KMS-11 (cell line): ENCODE measurements at regions not wholly inside any gene's neighbourhood (a gene's known extent, or its start where the extent isn't known, plus 50 kb on each side); places are given as distances from the start of the nearest gene placed in this dataset.

ENCODE experiments used
- H2AFZ ChIP-seq: fragments of 200-600 bp; sonication (generic); 2 replicates; pipeline ENCODE4 v1.6.1; 2016; ENCODE audit warnings: antibody characterized with exemption, mixed run types, low read depth
- H3K27ac ChIP-seq: fragments of 200-600 bp; sonication (generic); 2 replicates; pipeline ENCODE4 v1.6.1; 2016; ENCODE audit warnings: mild to moderate bottlenecking, mixed run types
- H3K27me3 ChIP-seq: fragments of 200-600 bp; sonication (generic); 2 replicates; pipeline ENCODE4 v1.6.1; 2017; ENCODE audit warnings: mild to moderate bottlenecking, low read depth, mixed run types, moderate library complexity; ENCODE audit not compliant: insufficient read depth
- H3K36me3 ChIP-seq: fragments of 200-600 bp; sonication (generic); 2 replicates; pipeline ENCODE4 v1.6.1; 2017; ENCODE audit warnings: mild to moderate bottlenecking, mixed run types; ENCODE audit not compliant: insufficient read depth
- H3K4me1 ChIP-seq: fragments of 200-600 bp; sonication (generic); 2 replicates; pipeline ENCODE4 v1.6.1; 2016; ENCODE audit warnings: mild to moderate bottlenecking, low read depth, mixed run types; ENCODE audit not compliant: poor library complexity, severe bottlenecking
- H3K4me2 ChIP-seq: fragments of 200-600 bp; sonication (generic); 2 replicates; pipeline ENCODE4 v1.7.0; 2016; ENCODE audit warnings: mild to moderate bottlenecking, mixed run types
- H3K4me3 ChIP-seq: fragments of 200-600 bp; sonication (generic); IDR thresholded peaks from 2 replicates; pipeline ENCODE4 v1.6.1; 2017; ENCODE audit warnings: low read depth, low read length, mixed read lengths; ENCODE audit not compliant: insufficient read depth
- H3K79me2 ChIP-seq: fragments of 200-600 bp; sonication (generic); 2 replicates; pipeline ENCODE4 v1.6.1; 2016; ENCODE audit warnings: low read depth, mixed run types; ENCODE audit not compliant: insufficient read depth
- H3K9ac ChIP-seq: fragments of 200-600 bp; sonication (generic); 2 replicates; pipeline ENCODE4 v1.6.1; 2016; ENCODE audit warnings: mild to moderate bottlenecking, mixed run types
- H4K20me1 ChIP-seq: fragments of 200-600 bp; sonication (generic); 2 replicates; pipeline ENCODE4 v1.6.1; 2016; ENCODE audit warnings: mild to moderate bottlenecking, mixed run types; ENCODE audit not compliant: insufficient read depth
- CTCF ChIP-seq: fragments of 200-600 bp; sonication (generic); conservative IDR thresholded peaks from 2 replicates; pipeline ENCODE4 v1.6.1; 2017; ENCODE audit warnings: low read depth, mild to moderate bottlenecking, antibody characterized with exemption, low read length, moderate library complexity, mixed read lengths

DNA sequence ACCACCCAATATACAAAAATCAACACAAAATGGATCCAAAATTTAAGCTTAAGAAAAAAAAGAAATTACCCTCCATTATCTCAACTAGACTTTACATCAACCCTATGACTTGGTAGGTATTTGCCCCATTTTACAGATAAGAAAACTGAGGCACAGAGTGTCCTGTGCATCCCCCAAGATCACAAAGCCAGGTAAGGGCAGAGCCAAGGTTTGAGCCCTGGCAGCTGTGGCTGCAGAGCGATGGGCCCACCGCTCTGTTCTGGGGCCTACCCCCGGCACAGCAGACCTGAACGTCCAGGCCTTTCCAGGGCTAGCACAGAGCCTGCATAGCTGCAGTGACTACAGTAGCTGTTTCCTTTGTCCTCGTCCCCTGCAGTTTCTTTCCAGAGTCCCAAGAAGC is 417.6 kb downstream of the SOX9 start:
- H2AFZ ChIP-seq = no peak overlapping the region
- H4K20me1 ChIP-seq = no peaks in the 10 kb centered on the region
- no peak for TF ChIP-seq CTCF
- H3K79me2 ChIP-seq = peaks cover 41% of the 10 kb centered on the region
- peaks cover 9% of the 10 kb centered on the region for H3K4me1 ChIP-seq
- H3K9ac ChIP-seq = no peak overlapping the region
- H3K36me3 ChIP-seq = no peaks in the 10 kb centered on the region
- H3K27me3 ChIP-seq = no peaks in the 10 kb centered on the region
- no peak overlapping the region for H3K4me2 ChIP-seq
- no peak overlapping the region for H3K4me3 ChIP-seq
- H3K27ac ChIP-seq = no peak overlapping the region

DNA sequence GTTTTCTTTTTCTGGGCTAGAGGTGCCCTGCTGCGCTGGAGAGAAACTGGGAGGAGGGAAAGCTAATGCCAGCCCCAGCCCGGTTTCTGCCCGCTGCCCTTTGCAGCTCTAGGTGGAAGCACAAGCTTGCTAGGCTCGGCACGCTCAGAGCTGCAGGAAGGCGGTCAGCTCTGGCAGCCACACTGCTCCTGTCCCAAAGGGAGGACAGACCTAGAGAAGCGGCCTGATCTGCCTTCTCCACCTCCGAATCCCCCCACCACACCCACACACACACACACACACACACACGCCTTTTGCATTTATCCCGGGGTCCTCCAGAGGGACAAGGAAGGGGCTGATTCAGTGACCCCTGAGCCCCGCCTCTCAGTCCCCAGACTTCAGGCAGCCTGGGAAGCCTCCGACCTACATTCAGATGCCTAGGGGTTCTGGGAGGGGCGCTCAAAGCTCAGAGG is 418.1 kb downstream of the SOX9 start:
- no peaks in the 10 kb centered on the region for H3K36me3 ChIP-seq
- no peak for TF ChIP-seq CTCF
- no peaks in the 10 kb centered on the region for H3K27me3 ChIP-seq
- no peak overlapping the region for H2AFZ ChIP-seq
- H3K27ac ChIP-seq = no peak overlapping the region
- peaks cover 38% of the 10 kb centered on the region for H3K79me2 ChIP-seq
- no peak overlapping the region for H3K4me2 ChIP-seq
- no peak overlapping the region for H3K4me3 ChIP-seq
- peaks cover 9% of the 10 kb centered on the region for H3K4me1 ChIP-seq
- no peaks in the 10 kb centered on the region for H4K20me1 ChIP-seq
- no peak overlapping the region for H3K9ac ChIP-seq

DNA sequence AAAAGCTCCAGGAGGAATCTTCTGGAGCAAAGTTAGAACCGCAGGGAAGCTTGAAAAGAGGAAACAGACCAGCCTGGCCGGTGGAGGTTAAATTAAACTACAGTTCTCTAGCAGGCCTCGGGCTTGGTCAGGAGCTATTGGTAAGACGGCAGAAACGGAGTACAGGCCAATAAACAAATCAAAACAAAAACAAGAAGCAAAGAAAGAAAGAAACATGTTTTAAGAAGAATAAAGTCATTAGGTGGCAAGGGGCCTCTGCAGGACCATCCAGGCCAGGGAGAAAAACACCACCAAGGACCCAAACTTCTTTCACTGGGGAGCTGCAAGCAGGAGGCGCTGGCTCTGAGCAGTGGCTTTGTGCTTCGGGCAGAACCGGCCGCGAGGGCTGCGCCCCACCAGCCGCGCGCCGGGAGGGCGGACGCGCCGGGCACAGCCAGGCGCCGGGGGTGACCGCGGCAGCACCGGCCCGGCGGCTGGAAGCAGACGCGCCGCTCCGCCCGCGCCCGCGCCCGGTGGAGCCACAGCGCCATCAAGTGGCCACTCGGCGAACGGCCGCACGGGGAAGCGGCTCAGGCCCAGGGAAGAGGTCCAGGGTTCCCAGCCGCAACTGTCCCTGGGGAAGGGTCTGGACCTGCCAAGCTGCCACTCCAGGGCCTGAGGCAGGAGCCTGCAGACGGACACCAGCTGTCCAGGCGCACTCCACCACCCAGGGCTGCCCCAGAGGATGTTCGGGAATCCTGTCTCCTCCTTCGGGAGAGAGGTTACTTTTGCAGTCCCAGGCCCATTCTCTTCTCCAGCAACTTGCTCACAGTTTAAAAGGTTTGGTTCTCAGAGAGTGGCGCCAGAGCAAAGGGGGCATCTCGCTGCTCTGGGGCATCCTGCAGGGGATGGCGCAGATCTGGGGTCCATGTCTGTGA is 419.4 kb downstream of the SOX9 start:
- H3K27ac ChIP-seq = no peak overlapping the region
- peaks cover 27% of the 10 kb centered on the region for H3K79me2 ChIP-seq

GRCh38 chr17:72542317-72542716 is 421.5 kb downstream of the SOX9 start:
- Histone ChIP-seq H3K79me2 (peaks cover 31% of the 10 kb centered on the region), H3K4me1 (peaks cover 9% of the 10 kb centered on the region), H3K27me3 (no peaks in the 10 kb centered on the region), H3K4me3 (no peak overlapping the region), H3K36me3 (no peaks in the 10 kb centered on the region), H3K9ac (no peak overlapping the region), H2AFZ (no peak overlapping the region), H3K4me2 (no peak overlapping the region), H4K20me1 (no peaks in the 10 kb centered on the region), H3K27ac (no peak overlapping the region)
- TF ChIP-seq CTCF = no peak

More for the DNA sequence above, 419.4 kb downstream of the SOX9 start:
- Histone ChIP-seq H4K20me1 (no peaks in the 10 kb centered on the region), H3K4me3 (no peak overlapping the region), H3K27me3 (no peaks in the 10 kb centered on the region), H3K9ac (no peak overlapping the region), H3K36me3 (no peaks in the 10 kb centered on the region), H2AFZ (peak overlapping the region; percentile 67), H3K4me2 (peak overlapping the region; percentile 42; the same call in 1 of the 2 replicates), H3K4me1 (peaks cover 9% of the 10 kb centered on the region)
- TF ChIP-seq CTCF = peak; percentile 60
